ENCODE measurements at regions not wholly inside any gene's neighbourhood (a gene's known extent, or its start where the extent isn't known, plus 50 kb on each side); places are given as distances from the start of the nearest gene placed in this dataset.

DNA sequence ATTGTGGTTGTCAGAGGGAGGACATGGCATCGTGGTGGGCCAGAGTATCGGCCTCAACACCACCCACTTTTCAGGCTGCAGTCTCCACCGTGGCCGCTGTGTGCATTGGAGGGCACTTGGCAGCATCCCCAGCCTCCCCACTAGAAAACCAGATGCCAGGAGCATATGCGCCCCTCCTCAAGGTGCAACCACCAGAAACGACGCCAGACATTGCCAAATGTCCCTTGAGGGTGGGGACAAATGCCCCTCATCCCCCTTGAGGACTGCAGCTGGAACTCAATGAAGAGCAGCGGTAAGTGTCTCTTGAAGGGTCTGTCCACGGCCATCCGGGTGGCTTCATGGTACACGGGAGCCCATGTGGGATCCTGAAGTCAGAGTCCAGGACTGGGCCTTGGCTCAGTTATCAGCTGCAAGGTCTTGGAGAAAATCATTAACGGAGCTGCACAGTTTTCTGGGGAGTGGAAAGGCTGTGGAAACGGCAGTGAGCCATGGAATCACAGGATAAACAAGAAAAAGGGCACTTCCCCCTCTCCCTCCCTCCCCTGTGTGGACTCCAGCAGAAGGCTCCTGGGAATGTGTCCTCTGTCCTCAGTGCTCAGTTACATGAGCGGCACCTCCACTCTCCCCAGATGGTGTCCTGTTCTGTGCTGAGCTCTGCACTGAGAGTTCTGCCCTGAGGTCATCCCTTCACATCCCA lies 324.4 kb upstream of the B3GAT1 start:
- TF ChIP-seq, protein P1, sequence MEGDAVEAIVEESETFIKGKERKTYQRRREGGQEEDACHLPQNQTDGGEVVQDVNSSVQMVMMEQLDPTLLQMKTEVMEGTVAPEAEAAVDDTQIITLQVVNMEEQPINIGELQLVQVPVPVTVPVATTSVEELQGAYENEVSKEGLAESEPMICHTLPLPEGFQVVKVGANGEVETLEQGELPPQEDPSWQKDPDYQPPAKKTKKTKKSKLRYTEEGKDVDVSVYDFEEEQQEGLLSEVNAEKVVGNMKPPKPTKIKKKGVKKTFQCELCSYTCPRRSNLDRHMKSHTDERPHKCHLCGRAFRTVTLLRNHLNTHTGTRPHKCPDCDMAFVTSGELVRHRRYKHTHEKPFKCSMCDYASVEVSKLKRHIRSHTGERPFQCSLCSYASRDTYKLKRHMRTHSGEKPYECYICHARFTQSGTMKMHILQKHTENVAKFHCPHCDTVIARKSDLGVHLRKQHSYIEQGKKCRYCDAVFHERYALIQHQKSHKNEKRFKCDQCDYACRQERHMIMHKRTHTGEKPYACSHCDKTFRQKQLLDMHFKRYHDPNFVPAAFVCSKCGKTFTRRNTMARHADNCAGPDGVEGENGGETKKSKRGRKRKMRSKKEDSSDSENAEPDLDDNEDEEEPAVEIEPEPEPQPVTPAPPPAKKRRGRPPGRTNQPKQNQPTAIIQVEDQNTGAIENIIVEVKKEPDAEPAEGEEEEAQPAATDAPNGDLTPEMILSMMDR (tag by site-specific recombination; IDR thresholded peaks at IDR 0.05): no peak
- TF ChIP-seq HOXD13 (CRISPR knock-in tag; IDR thresholded peaks at IDR 0.05; ENCODE audit: borderline replicate concordance) (no peak), ZNF626 (tag by site-specific recombination; IDR thresholded peaks at IDR 0.05) (no peak), ZNF654 (tag by site-specific recombination; IDR thresholded peaks at IDR 0.05; ENCODE audit: low read depth) (no peak), ZNF501 (tag by site-specific recombination; IDR thresholded peaks at IDR 0.05) (no peak), BCL6B (tag by site-specific recombination; IDR thresholded peaks at IDR 0.05) (no peak), ZNF138 (tag by site-specific recombination; IDR thresholded peaks at IDR 0.05; ENCODE audit: borderline replicate concordance) (no peak)
- TF ChIP-seq, protein P2, sequence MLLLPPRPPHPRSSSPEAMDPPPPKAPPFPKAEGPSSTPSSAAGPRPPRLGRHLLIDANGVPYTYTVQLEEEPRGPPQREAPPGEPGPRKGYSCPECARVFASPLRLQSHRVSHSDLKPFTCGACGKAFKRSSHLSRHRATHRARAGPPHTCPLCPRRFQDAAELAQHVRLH (tag by site-specific recombination; IDR thresholded peaks at IDR 0.05): no peak

Measured in HEK293 (cell line).